ENCODE measurements at regions not wholly inside any gene's neighbourhood (a gene's known extent, or its start where the extent isn't known, plus 50 kb on each side); places are given as distances from the start of the nearest gene placed in this dataset.
"Not testable (repeated sequence)": the region's sequence is repeated elsewhere in the genome, so short reads cannot be mapped to it uniquely, and the experiment has no call there.

DNA sequence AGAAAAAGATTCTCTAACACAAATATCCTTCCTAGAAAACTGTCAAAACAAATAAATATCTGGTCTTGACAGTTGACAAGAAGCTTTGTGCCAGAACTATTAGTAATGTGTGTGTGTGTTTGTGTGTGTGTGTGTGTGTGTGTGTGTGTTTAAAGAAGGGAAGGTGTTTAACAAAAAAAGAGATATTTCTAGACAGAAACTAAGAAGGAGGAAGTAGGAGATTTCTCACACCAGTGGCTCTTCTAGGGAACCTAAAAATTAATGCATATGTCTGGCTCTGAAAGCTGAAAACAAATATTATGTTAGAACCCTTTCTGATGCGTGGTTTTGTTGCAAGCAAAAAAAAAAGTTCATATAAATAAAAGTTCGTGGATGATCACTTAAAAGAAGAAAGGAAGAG, 277.5 kb downstream of the RPS4Y2 start:
- no CpG with 5 or more reads among the region's 2 CpGs for WGBS (ENCODE audit: insufficient coverage, low lambda C conversion rate)
- H3K27me3 ChIP-seq (ENCODE audit: control insufficient read depth, insufficient read depth, low read length): no peaks in the 10 kb centered on the region

DNA sequence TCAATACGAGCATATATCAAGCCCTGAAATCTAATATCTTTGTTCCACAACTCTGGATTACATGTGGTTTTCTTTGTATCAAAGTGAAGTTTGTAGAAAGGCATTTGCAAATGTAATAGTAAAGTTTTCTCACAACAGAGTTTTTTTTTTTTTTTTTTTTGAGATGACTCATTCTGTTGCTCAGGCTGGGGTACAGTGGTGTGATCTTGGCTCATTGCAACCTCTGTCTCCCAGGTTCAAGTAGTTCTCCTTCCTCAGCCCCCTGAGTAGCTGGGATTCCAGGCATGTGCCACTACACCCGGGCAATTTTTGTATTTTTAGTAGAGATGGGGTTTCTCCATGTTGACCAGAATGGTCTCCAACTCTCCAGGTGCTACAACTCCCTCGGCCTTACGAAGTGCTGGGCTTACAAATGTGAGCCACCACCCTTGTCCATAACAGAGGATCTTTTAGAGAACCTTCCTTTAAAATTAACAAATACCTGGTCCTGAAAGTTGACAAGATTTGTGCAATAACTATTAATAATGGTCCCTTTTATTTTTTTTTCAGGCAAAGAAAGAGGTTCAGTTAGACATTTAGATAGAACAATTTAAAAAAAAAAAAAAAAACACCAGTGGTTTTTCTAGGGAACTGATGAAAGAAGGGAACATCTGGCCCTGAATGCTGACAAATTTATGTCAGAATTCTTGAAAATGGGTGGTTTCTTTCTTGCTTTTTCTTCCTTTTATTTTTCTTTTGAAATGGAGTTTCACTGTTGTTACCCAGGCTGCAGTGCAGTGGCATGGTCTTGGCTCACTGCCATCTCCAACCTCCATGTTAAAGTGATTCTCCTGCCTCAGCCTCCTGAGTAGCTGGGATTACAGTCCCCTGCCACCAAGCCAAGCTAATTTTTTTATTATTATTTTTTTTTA, 278.5 kb downstream of the RPS4Y2 start:
- no peaks in the 10 kb centered on the region for H3K27me3 ChIP-seq (ENCODE audit: control insufficient read depth, insufficient read depth, low read length)
- H3K9me3 ChIP-seq (ENCODE audit: control insufficient read depth, low read depth, low read length): no peaks in the 10 kb centered on the region
- no peaks in the 10 kb centered on the region for H3K4me1 ChIP-seq (ENCODE audit: control insufficient read depth, insufficient read depth, low read length)
- no peak overlapping the region for H3K4me3 ChIP-seq (ENCODE audit: low read length)
- H3K36me3 ChIP-seq (ENCODE audit: control insufficient read depth, insufficient read depth, low read length): no peaks in the 10 kb centered on the region
- DNase-seq: no peak
- H3K27ac ChIP-seq (ENCODE audit: low read length): no peak overlapping the region
- no CpG with 5 or more reads among the region's 4 CpGs for WGBS (ENCODE audit: insufficient coverage, low lambda C conversion rate)

More for the DNA sequence above, 277.5 kb downstream of the RPS4Y2 start:
- Histone ChIP-seq H3K4me3 (ENCODE audit: low read length) (no peak overlapping the region), H3K9me3 (ENCODE audit: control insufficient read depth, low read depth, low read length) (no peaks in the 10 kb centered on the region), H3K36me3 (ENCODE audit: control insufficient read depth, insufficient read depth, low read length) (no peaks in the 10 kb centered on the region), H3K27ac (ENCODE audit: low read length) (no peak overlapping the region), H3K4me1 (ENCODE audit: control insufficient read depth, insufficient read depth, low read length) (no peaks in the 10 kb centered on the region)
- no peak for DNase-seq

DNA sequence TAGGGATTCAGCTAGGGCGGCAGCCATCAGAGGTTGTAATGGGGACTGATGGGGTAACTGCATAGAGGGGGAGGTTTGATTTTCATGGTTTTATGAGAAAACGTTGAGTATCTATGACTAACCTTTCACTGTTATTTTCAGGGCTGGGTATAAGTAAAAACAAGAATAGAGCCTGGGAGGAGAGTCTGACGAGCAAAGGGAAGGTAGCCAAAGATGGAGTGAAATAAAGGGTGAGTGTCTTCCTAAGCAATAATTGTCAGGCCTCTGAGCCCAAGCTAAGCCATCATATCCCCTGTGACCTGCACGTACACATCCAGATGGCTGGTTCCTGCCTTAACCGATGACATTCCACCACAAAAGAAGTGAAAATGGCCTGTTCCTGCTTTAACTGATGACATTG, 281.5 kb downstream of the RPS4Y2 start:
- no CpG with 5 or more reads among the region's 5 CpGs for WGBS (ENCODE audit: insufficient coverage, low lambda C conversion rate)
- not testable (repeated sequence) for H3K27ac ChIP-seq (ENCODE audit: low read length)

DNA sequence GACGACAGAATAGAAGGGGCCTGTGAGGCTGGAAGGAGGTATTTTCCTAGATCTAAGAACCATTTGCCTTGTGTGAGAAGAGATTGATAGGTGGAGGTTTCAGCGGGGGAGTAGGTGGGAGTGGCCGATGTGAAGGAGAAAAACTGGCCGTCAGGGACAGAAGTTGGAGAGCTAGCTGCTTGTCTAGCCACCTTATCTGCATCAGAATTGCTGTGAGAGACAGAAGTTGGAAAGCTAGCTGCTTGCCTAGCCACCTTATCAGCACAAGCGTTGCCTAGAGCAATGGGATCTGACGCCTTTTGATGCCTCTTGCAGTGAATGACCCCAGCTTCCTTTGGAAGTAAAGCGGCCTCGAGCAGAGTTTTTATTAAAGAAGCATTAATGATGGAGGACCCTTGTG, 283.9 kb downstream of the RPS4Y2 start:
- no CpG with 5 or more reads among the region's 8 CpGs for WGBS (ENCODE audit: insufficient coverage, low lambda C conversion rate)
- Histone ChIP-seq H3K9me3 (ENCODE audit: control insufficient read depth, low read depth, low read length) (no peaks in the 10 kb centered on the region), H3K27me3 (ENCODE audit: control insufficient read depth, insufficient read depth, low read length) (no peaks in the 10 kb centered on the region), H3K4me1 (ENCODE audit: control insufficient read depth, insufficient read depth, low read length) (no peaks in the 10 kb centered on the region), H3K36me3 (ENCODE audit: control insufficient read depth, insufficient read depth, low read length) (no peaks in the 10 kb centered on the region), H3K4me3 (ENCODE audit: low read length) (no peak overlapping the region), H3K27ac (ENCODE audit: low read length) (no peak overlapping the region)
- DNase-seq: no peak

More for the DNA sequence above, 281.5 kb downstream of the RPS4Y2 start:
- not testable (repeated sequence) for H3K9me3 ChIP-seq (ENCODE audit: control insufficient read depth, low read depth, low read length); H3K4me3 ChIP-seq (ENCODE audit: low read length); H3K36me3 ChIP-seq (ENCODE audit: control insufficient read depth, insufficient read depth, low read length); H3K4me1 ChIP-seq (ENCODE audit: control insufficient read depth, insufficient read depth, low read length); H3K27me3 ChIP-seq (ENCODE audit: control insufficient read depth, insufficient read depth, low read length); DNase-seq

DNA sequence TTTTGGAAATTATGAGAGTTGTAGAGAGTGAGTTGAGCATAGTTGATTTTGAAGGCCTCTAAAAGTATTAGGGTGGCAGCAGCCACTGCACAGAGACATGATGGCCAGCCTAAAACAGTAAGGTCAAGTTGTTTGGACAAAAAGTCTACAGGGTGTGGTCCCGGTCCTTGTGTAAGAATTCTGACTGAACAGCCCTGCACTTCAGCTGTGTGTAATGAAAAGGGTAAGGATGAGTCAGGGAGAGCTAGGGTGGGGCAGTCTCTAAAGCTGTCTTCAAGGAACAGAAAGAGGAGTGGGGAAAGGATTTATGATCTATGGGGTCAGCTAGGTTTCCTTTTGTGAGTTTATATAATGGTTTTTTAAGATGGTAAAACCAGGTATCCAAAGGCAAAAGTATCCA, 284.8 kb downstream of the RPS4Y2 start:
- DNase-seq; H3K27me3 ChIP-seq (ENCODE audit: control insufficient read depth, insufficient read depth, low read length); H3K9me3 ChIP-seq (ENCODE audit: control insufficient read depth, low read depth, low read length); H3K27ac ChIP-seq (ENCODE audit: low read length); H3K36me3 ChIP-seq (ENCODE audit: control insufficient read depth, insufficient read depth, low read length); H3K4me3 ChIP-seq (ENCODE audit: low read length); H3K4me1 ChIP-seq (ENCODE audit: control insufficient read depth, insufficient read depth, low read length): not testable (repeated sequence)
- WGBS (ENCODE audit: insufficient coverage, low lambda C conversion rate): no CpG with 5 or more reads among the region's 1 CpG

DNA sequence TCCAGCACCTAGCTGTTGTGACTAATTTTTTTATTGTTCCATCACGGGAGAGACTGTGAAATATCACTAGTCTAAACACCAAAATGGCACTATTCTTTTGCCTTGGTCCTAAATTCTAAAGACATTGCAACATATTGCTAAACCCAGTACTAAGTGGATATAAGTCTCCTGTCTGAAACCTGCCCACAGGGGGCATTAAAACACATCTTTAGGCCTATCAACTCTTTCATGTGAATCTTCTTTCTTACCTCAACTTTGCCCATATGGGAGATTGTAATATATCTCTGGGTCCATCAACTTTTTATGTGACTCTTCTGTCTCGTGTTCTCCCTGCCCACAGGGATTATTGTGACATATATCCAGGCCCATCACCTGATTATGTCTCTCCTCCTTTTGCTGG, 317.2 kb downstream of the RPS4Y2 start:
- WGBS (ENCODE audit: insufficient coverage, low lambda C conversion rate): 20% methylated on average over 1 of the region's 2 CpGs
- no peak for DNase-seq
- Histone ChIP-seq H3K27ac (ENCODE audit: low read length) (peak overlapping the region; percentile 44), H3K27me3 (ENCODE audit: control insufficient read depth, insufficient read depth, low read length) (no peaks in the 10 kb centered on the region), H3K4me1 (ENCODE audit: control insufficient read depth, insufficient read depth, low read length) (no peaks in the 10 kb centered on the region), H3K36me3 (ENCODE audit: control insufficient read depth, insufficient read depth, low read length) (no peaks in the 10 kb centered on the region), H3K4me3 (ENCODE audit: low read length) (no peak overlapping the region), H3K9me3 (ENCODE audit: control insufficient read depth, low read depth, low read length) (no peaks in the 10 kb centered on the region)

DNA sequence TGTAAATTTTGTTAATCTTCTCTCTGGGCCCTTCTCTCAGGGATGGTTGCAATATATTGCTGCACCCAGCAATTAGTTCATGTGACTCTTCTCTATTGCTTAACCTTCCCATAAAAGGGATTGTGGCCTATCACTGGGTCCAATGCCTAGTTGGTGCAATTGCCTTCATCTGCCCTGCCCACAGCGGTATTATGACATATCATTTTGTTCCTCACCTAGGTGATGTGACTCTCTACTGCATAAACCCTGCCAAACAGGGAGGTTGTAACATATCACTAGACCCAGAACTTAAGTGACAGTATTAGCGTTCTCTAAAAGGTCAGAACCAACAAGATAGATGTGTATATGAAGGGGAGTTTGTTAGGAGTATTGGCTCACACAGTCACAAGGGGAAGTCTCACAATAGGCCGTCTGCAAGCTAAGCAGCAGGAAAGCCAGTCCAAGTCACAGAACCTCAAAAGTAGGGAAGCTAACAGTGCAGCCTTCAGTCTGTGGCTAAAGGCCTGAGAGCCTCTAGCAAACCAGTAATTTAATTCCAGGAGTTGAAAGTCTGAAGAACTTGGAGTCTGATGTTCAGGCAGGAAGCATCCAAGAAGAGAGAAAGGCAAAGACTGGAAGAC, 317.8 kb downstream of the RPS4Y2 start:
- H3K4me3 ChIP-seq (ENCODE audit: low read length): no peak overlapping the region
- no peaks in the 10 kb centered on the region for H3K27me3 ChIP-seq (ENCODE audit: control insufficient read depth, insufficient read depth, low read length)
- H3K9me3 ChIP-seq (ENCODE audit: control insufficient read depth, low read depth, low read length): no peaks in the 10 kb centered on the region
- no peaks in the 10 kb centered on the region for H3K36me3 ChIP-seq (ENCODE audit: control insufficient read depth, insufficient read depth, low read length)
- no peaks in the 10 kb centered on the region for H3K4me1 ChIP-seq (ENCODE audit: control insufficient read depth, insufficient read depth, low read length)
- no CpG with 5 or more reads among the region's 3 CpGs for WGBS (ENCODE audit: insufficient coverage, low lambda C conversion rate)
- peak overlapping the region; percentile 45 for H3K27ac ChIP-seq (ENCODE audit: low read length)
- peak in 1 of 2 donors; percentile 10 for DNase-seq

DNA sequence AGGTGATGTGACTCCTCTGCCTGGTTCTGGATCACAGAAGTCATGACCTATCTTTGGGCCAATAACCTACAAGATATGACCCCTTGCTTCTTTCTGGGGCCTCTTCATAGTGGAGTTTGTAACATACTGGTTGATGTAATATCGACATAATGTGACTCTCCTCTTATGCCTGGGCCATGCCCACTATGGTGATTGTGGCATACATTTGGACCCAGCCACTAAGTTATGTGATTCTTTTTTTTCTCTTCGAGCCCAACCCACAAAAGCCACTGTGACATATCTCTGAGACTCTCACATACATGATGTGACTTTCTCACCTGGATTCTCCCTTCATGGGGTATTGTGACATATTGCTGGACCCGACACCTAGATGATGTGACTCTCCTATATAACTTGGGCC, 319.8 kb downstream of the RPS4Y2 start:
- Histone ChIP-seq H3K4me1 (ENCODE audit: control insufficient read depth, insufficient read depth, low read length) (no peaks in the 10 kb centered on the region), H3K36me3 (ENCODE audit: control insufficient read depth, insufficient read depth, low read length) (no peaks in the 10 kb centered on the region), H3K27me3 (ENCODE audit: control insufficient read depth, insufficient read depth, low read length) (no peaks in the 10 kb centered on the region), H3K27ac (ENCODE audit: low read length) (no peak overlapping the region), H3K9me3 (ENCODE audit: control insufficient read depth, low read depth, low read length) (no peaks in the 10 kb centered on the region), H3K4me3 (ENCODE audit: low read length) (no peak overlapping the region)
- no peak for DNase-seq
- no CpG with 5 or more reads among the region's 3 CpGs for WGBS (ENCODE audit: insufficient coverage, low lambda C conversion rate)

DNA sequence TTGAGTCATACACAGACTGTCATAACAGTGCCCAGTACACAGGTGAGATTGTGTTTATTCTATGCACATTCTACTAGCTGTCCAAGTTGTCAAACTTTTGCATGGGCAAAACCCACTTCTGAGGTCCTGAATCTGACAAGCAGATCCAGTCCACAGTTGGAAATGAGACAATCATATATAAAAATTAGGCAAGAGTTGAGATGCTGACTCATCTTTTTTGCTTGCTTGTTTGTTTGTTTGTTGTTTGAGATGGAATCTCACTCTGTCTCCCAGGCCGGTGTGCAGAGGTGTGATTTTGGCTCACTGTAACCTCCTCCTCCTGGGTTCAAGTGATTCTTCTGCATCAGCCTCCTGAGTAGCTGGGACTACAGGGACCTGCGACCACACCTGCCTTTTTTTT, 323.8 kb downstream of the RPS4Y2 start:
- no peak overlapping the region for H3K27ac ChIP-seq (ENCODE audit: low read length)
- no peaks in the 10 kb centered on the region for H3K36me3 ChIP-seq (ENCODE audit: control insufficient read depth, insufficient read depth, low read length)
- no peaks in the 10 kb centered on the region for H3K9me3 ChIP-seq (ENCODE audit: control insufficient read depth, low read depth, low read length)
- H3K4me1 ChIP-seq (ENCODE audit: control insufficient read depth, insufficient read depth, low read length): no peaks in the 10 kb centered on the region
- H3K4me3 ChIP-seq (ENCODE audit: low read length): no peak overlapping the region
- WGBS (ENCODE audit: insufficient coverage, low lambda C conversion rate): no CpG with 5 or more reads among the region's 2 CpGs
- no peak for DNase-seq
- H3K27me3 ChIP-seq (ENCODE audit: control insufficient read depth, insufficient read depth, low read length): no peaks in the 10 kb centered on the region

DNA sequence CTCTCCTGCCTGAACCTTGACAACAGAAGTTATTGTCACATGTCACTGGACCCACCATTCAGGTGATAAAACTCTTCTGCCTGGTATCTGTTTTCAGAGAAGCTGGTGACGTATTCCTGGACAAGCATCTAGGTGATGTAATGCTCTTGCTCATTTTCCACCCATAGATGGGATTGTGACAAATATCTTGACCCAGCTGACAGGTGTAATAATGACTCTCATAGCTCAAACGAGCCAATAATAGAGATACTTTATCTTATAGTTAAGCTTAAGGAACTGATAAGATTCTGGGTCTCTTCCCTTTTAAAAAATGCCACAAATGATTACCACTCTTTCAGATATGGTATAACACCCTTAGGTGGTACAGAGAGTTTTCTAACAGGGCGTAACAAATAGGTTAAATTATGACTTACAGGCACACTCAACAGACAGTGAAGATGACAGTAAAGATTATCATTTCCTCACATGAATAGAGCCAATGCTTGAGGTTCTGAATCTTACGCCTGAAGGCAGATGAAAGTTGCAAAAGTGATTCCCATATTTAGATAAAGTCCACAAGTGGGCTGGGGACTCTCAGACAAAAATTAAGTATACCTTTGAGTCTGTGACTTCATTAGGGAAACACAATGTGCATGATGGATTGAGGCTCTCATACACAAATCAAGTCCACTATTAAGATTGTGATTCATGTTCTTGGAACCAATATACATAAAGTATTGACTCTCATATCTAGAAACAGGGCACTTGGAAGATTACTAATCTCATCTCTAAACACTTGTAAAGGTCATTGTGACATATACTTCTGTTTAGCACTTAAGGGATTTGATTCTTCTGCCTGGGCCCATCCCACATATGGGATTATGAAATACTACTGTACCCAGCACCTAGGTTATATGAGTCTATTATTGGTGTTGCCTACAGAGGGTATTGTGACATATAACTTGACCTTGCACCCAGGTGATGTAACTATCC, 326.0 kb downstream of the RPS4Y2 start:
- Histone ChIP-seq H3K4me3 (ENCODE audit: low read length) (no peak overlapping the region), H3K27ac (ENCODE audit: low read length) (peak overlapping the region; percentile 45), H3K27me3 (ENCODE audit: control insufficient read depth, insufficient read depth, low read length) (no peaks in the 10 kb centered on the region), H3K4me1 (ENCODE audit: control insufficient read depth, insufficient read depth, low read length) (no peaks in the 10 kb centered on the region), H3K9me3 (ENCODE audit: control insufficient read depth, low read depth, low read length) (no peaks in the 10 kb centered on the region), H3K36me3 (ENCODE audit: control insufficient read depth, insufficient read depth, low read length) (no peaks in the 10 kb centered on the region)
- peak in 1 of 2 donors; percentile 5 for DNase-seq
- WGBS (ENCODE audit: insufficient coverage, low lambda C conversion rate): no CpG with 5 or more reads among the region's 4 CpGs

All from large intestine (tissue), 3 donors.